Kidney epithelial cell (primary cell): ENCODE measurements at regions not wholly inside any gene's neighbourhood (a gene's known extent, or its start where the extent isn't known, plus 50 kb on each side); places are given as distances from the start of the nearest gene placed in this dataset.

Experiments used
- DNase-seq: peaks from one replicate; pipeline ENCODE4 v3.0.0-alpha.2; 2010; ENCODE audit warnings: low read depth
- H3K27me3 ChIP-seq: 2 replicates; pipeline ENCODE4 v1.6.0; 2011; ENCODE audit warnings: low read length; ENCODE audit not compliant: control insufficient read depth, insufficient read depth
- H3K36me3 ChIP-seq: 2 replicates; pipeline ENCODE4 v1.5.1; 2011; ENCODE audit warnings: low read length; ENCODE audit not compliant: control insufficient read depth, insufficient read depth
- H3K4me3 ChIP-seq: 2 replicates; pipeline ENCODE4 v1.5.1; 2011; ENCODE audit warnings: low read depth, mild to moderate bottlenecking, control low read depth, low read length
- CTCF ChIP-seq: IDR thresholded peaks from 2 replicates; pipeline ENCODE4 v1.5.1; 2011; ENCODE audit warnings: mild to moderate bottlenecking, moderate library complexity, low read length, control low read depth, inconsistent platforms; ENCODE audit not compliant: insufficient read depth, poor library complexity, severe bottlenecking

- Histone ChIP-seq H3K27me3 (no peaks in the 10 kb centered on the region), H3K4me3 (no peak overlapping the region), H3K36me3 (no peaks in the 10 kb centered on the region)
- TF ChIP-seq CTCF, result no peak
- DNase-seq, result no peak
These were observed 126.4 kb downstream of the OPN5 start for GRCh38 chr6:47908271-47908670.

GRCh38 chr6:47905717-47906116, 123.9 kb downstream of the OPN5 start:
- H3K4me3 ChIP-seq, result no peak overlapping the region
- H3K27me3 ChIP-seq, result no peaks in the 10 kb centered on the region
- no peak for TF ChIP-seq CTCF
- DNase-seq, result no peak
- no peaks in the 10 kb centered on the region for H3K36me3 ChIP-seq

GRCh38 chr6:47897247-47897646, 115.4 kb downstream of the OPN5 start:
- no peak for DNase-seq
- Histone ChIP-seq H3K4me3 (no peak overlapping the region), H3K27me3 (no peaks in the 10 kb centered on the region), H3K36me3 (no peaks in the 10 kb centered on the region)
- no peak for TF ChIP-seq CTCF

GRCh38 chr6:47890326-47890875, 108.6 kb downstream of the OPN5 start:
- Histone ChIP-seq H3K27me3 (no peaks in the 10 kb centered on the region), H3K36me3 (no peaks in the 10 kb centered on the region), H3K4me3 (no peak overlapping the region)
- no peak for TF ChIP-seq CTCF
- DNase-seq, result no peak

GRCh38 chr6:47879015-47879414, 97.2 kb downstream of the OPN5 start:
- DNase-seq, result no peak
- TF ChIP-seq CTCF, result no peak
- Histone ChIP-seq H3K27me3 (no peaks in the 10 kb centered on the region), H3K4me3 (no peak overlapping the region), H3K36me3 (no peaks in the 10 kb centered on the region)
